HG03442 (cell line): ENCODE measurements at regions not wholly inside any gene's neighbourhood (a gene's known extent, or its start where the extent isn't known, plus 50 kb on each side); places are given as distances from the start of the nearest gene placed in this dataset.
"Not testable (repeated sequence)": the region's sequence is repeated elsewhere in the genome, so short reads cannot be mapped to it uniquely, and the experiment has no call there.

ENCODE experiments used
- ATAC-seq: cut with Tn5 transposase; IDR thresholded peaks from one replicate; pipeline ENCODE4 v1.9.1; 2021; ENCODE audit warnings: mild to moderate bottlenecking, moderate library complexity; ENCODE audit not compliant: unreplicated experiment

DNA sequence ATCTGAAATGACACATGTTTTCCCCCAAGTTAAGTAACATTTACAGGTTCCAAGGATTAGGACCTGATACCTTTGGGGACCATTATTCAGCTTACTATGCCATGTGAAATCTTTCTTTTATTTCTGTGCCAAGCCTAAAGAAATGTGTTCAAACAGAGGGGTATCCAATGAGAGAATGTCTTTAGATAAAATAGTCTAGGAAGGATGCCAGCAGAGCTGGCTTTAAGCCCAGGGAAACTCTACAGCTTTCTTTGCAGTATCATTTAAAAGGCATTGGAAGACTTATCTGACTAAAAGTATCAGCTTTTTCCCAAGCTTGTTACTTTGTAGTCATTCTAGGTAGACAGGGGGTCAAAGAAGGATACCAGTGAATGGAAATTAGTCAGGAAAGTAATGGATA is 860.4 kb downstream of the PLA2G4A start:
- no peak for ATAC-seq

DNA sequence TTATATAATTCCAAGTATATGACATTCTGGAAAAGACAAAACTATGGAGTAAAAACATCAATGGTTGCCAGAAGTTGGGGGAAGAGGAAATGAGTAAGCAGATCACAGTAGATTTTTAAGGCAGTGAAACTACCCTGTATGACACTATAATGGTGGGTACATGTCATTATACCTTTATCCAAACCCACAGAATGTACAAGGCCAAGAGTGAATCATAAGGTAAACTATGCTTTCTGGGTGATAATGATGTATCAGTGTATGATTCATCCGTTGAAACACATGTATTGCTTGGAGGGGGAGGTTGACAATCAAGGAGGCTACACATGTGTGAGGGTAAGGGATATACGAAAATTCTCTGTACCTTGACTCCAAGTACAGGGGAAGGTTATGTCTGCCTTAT is 862.7 kb downstream of the PLA2G4A start:
- no peak for ATAC-seq

DNA sequence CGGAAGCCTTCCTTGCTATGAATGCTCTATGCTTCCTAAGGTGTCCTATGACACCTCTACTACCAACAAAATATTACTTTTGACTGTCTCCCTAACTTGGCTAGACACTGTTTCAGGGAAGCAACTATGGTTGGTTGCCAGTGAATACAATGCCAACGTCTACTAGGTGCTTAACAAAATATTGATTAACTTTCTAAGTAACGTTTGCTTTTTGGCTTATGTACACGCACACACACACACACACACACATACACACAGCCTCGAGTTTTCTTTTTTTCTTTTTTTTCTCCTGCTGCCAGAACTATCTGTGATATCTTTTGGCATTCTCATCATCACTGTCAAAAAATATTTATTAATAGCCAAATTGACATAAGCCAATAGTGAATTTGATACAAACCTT is 864.0 kb downstream of the PLA2G4A start:
- ATAC-seq, result no peak

DNA sequence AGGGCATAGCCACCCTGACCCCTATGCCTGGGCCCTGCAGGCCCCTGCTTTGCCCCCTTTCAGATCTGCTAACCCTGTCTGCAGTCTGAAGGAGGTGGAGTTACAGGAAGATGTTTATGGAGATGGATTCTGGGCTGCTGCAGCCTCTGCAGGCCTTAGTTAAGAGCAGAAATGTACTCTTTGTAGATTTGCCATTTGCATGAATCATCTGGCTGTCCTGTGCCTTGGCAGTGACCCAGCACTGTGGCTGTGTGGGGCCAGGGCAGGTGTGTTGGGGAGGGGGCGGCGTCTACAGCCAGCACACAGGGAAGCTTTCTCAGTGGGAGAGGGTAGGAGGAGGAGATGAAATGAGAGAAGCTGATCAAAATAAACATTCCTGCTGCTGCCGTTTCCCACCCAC is 867.3 kb downstream of the PLA2G4A start:
- no peak for ATAC-seq

DNA sequence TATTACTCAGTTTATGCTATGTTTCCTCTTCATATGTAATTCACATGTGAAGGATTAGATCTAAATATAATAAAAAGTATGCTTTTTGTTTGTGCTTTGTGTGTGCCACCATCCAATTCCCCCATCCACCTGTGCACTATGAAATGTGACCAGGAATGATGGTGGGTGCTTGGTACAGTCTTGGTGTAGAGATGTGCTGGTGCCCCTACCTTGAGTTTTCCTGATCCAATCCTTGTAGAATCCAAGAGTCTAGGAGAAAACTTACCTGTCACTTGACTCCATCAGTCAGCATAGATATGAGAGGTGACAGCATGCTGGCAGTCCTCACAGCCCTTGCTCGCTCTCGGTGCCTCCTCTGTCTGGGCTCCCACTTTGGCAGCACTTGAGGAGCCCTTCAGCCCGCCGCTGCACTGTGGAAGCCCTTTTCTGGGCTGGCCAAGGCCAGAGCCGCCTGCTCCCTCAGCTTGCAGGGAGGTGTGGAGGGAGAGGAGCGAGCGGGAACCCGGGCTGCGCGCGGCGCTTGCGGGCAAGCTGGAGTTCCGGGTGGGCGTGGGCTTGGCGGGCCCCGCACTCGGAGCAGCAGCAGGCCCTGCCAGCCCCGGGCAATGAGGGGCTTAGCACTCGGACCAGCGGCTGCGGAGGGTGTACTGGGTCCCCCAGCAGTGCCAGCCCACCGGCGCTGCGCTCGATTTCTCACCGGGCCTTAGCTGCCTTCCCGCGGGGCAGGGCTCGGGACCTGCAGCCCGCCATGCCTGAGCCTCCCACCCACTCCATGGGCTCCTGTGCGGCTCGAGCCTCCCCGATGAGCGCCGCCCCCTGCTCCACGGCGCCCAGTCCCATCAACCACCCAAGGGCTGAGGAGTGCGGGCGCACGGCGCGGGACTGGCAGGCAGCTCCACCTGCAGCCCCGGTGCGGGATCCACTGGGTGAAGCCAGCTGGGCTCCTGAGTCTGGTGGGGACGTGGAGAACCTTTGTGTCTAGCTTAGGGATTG is 874.7 kb downstream of the PLA2G4A start:
- not testable (repeated sequence) for ATAC-seq

DNA sequence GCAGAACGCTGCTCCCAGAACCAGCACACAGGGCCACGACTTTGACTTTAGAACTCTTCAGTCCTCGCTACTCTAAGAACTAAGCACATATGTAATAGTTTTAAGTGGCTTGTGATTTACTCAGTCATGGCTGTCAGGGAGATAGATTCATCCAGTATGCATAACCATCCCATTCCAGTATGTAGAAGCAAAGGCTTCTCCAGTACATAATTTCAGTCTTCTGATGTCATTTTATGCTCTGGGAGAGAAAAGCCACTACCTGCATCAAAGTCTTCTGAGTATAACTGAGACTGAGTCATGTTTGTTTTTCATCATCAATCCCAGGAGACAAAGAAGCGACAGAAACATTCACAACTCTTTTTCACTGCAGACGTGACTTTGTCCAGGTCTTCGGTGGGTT is 885.7 kb downstream of the PLA2G4A start:
- ATAC-seq, result no peak

DNA sequence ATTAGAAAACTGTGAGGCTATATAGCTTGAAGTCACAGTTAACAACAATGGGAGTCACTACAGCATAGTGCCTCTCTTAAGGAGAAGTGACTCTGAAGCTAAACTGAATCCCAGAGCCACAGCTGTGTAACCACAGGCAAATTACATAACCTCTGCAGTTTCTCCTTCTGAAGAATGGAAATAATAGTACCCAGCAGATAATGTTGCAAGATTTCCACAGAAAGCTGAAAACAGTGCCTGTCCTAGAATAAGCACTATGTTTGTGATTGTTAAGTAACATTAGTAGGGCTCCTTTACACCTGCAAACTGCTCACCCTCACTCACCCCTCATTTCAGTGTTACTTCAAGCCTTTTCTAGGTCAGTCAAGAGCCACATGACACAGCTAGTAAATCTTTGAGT is 886.7 kb downstream of the PLA2G4A start:
- no peak for ATAC-seq

DNA sequence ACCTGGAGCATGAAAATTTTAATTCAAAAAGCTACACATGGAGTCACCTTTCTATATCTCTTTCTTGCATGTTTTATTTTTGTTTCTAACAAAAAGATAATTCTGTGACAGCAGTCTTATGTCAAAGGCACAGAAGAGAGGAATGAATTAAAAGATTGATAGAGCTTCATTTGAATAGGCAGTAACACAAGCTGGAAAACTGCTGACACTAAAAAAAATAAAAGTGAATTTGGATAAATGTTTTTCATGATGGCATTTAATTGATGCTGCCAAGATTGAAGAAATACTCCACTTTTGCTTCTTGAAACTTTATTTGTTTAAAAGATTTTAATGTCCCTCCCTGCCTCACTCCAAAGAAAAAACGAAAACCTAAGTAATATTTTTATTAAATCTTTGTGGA is 887.4 kb downstream of the PLA2G4A start:
- no peak for ATAC-seq

DNA sequence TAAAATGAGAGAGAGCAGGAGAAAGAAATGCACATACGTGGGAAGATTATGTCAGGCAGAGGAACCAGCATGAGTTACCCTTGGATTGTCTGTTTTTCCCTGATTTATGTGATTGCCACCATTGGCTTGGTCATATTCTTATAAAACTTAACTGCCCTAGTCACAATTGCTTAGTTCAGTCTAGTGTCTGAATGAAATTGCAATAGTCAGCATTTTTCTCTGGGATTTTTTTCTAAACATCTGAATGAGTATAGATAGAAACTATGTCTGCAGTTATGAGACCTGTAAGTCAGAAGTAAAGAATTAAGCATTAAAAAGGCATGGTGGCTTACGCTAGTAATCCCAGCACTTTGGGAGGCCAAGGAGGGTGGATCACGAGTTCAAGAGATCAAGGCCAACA is 889.8 kb downstream of the PLA2G4A start:
- ATAC-seq, result no peak

DNA sequence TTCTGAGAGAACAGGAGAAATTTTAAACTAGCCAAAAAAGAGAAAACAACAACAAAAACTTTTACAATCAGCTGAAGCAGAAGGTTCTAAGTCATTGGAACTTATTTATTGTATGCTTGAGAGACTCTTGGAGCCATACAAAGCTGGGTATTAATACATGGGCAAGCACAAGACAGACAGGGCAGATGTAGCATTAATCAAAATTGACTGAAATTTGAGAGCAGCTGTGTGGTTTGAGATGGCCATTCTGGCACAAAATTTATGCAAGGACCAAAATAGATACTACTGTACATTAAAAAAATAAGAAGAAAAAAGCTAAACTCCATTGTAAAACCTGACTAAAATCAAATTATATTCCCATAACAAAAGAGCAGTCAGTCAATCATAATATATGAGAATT is 892.5 kb downstream of the PLA2G4A start:
- no peak for ATAC-seq

DNA sequence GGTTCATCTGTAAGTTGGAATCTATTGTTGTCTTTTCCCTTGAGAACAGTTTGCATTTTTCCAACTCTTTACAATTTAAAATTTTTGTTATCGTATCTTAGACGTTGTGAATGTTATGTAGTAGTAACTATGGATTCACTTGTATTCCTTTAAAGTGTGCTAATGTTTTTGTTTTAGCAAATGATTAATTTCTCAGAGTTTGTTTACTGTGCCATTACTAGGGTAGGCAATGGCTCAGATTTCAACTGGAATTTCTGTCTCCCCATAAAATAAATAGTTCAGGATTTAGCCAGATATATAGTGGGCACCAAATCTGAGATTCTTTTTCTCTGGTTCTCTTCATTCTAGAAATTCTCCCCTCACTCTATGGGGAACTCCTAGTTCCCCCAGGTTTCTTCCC is 896.5 kb downstream of the PLA2G4A start:
- ATAC-seq, result no peak

DNA sequence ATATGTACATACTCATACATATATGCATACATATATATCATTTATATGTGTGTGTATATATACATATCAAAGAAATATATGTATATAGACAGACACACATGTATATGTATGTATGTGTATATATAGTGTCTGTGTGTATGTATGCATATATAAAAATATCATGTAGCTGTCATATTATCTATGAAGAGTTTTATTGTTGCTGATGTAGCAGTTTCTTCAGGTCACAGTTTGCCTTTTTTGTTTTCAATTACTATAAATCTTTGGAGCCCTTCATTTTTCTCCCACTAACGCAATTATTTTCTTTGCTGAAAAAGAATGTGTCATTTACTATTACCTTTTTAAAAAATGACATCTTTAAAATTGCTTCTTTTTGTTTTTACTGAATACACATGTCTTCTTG is 904.5 kb downstream of the PLA2G4A start:
- ATAC-seq, result no peak

DNA sequence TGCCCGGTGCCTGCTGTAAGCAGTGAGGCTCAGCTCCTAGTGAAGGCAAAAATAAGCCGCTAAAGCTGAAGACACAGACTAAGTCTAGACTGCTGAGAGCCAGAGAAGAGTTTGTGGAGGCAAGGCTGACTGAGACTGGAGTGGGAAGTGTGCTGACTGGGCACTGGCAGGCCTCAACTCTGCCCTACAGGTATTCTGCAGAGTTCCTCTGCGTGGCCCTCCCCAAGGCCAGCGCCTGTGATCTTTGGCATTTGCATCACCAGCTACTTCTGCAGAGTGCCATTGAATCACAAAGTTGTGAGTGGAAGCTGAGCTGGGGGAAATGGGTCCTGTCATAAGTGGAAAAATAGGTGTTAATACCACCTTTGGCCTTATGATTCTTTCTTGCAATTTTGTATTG is 905.7 kb downstream of the PLA2G4A start:
- ATAC-seq, result no peak

DNA sequence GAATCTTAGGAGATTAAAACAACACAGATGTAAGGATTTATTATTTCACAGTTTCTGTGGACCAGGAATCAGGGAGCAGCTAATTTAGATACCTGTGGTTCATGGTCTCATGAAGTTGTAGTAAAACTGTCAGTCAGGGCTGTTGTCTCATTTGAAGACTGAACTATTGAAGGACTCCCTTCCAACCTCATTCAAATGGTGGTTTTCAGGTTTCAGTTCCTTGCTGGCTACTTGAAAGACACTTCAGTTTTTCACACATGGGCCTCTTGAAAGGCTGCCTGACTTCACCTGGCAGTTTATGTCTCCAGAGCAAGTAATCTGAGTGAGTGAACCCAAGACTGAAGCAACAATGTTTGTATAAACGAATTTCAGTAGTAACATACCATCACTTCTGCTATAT is 915.9 kb downstream of the PLA2G4A start:
- ATAC-seq, result peak; percentile 98

DNA sequence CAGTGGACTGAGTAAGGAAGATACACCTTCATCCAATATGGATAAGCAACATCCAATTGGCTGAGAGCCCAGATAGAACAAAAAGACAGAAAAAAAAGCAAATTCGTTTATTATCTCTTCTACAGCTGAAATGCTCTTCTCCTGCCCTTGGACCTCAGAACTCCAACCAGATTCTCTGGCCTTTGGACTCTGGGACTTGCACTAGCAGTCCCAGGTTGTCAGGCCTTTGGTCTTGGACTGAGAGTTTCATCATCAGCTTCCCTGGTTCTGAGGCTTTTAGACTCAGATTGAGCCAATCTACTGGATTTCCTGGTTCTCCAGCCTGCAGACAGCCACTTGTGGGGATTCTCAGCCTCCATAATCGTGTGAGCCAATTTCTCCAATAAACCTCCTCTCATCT is 926.8 kb downstream of the PLA2G4A start:
- ATAC-seq, result no peak

DNA sequence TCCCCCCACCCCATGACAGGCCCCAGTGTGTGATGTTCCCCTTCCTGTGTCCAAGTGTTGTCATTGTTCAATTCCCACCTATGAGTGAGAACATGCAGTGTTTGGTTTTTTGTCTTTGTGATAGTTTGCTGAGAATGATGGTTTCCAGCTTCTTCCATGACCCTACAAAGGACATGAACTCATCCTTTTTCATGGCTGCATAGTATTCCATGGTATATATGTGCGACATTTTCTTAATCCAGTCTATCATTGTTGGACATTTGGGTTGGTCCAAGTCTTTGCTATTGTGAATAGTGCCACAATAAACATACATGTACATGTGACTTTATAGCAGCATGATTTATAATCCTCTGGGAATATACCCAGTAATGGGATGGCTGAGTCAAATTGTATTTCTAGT is 927.9 kb downstream of the PLA2G4A start:
- not testable (repeated sequence) for ATAC-seq

DNA sequence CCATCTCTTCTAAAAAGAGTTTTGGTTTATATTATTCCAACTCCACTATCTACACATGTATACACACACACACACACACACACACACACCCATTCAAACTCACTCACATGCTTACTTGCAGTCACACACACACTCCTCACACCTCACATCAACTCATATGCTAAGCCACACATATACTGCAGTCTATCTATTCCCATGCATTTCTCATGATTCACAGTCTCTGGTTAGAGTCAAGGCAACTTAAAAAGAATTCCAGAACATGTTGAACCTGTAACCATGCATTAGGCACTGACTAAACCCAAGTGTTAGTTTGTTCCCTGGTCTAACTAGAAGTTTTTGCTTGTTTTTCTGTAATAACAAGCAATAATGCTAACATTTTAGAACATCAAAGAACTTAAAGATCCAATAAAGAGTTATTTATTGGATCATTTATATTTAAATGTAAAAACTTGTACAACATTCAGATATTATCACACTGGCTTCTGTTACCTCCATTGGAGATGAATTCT is 931.1 kb downstream of the PLA2G4A start:
- no peak for ATAC-seq

DNA sequence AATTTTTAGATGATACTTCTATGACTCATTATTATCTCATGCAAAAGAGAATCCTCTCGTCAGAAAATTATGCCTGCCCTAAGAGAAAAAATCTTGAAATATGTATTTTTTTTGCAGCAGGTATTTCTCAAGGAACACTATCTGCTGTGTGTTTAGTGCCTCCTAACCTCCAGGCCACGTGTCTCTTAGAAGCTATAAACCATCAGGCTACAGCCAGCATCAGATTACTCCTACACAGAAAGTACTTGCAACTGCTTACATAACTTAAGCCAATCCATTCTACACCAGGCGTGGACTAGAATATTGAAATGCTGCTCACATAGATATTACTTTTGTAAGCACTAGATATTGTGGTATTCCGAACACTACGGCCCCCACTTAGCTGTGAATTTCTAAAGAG is 933.4 kb downstream of the PLA2G4A start:
- ATAC-seq, result no peak

DNA sequence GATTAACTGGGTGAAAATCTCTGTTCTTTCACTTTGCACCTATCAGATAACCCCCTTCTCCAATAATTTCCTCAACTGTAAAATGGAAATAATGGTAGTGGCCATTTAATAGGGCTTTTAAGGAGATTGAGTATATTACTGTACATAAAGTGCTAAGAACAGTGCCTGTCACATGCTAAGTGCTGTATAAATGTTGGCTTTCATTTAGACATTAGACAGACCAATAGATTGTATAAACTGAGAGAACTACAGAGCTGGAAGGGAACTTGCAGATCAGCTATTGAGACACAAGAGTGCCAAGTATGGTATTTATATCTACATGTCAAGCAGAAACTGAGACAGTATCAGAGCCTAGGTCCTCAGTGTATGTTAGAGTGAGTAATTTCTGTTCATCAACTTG is 934.7 kb downstream of the PLA2G4A start:
- ATAC-seq, result no peak

DNA sequence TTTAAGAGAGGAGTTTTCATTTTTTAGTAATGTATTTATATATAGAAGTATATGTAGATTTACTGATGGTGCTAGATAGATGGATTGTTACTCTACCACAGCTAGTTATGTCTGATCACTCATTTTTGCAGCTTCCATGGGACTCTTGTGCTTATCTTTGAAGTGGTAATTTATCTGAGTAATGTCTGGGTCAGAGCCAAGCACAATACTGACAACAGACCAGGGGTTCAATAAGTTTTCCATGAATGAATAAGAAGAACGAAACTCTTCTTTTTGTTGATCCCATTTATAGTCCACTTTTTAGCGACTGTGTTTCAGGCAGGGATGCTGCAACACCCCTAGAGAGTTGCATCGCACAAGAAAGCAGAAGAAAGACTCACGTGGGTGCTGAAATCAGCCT is 935.2 kb downstream of the PLA2G4A start:
- no peak for ATAC-seq

DNA sequence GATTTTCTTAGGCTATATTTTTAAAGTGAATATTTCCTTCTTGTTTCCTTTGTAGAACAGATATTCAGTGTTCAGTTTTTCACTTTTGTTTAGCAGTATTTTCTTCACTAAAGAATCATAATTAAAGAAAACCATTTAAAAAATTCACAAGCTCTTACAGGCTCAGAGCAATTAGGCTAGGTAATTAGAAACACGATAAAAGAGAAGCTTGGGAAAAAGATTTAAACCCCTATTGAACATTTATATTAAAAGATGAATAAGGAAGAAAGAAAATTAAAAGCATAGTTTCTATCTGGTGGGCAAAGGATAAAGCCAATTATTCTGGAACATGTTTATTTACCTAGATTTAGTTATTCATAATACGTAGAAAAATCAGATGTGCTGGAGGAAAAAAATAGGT is 942.6 kb downstream of the PLA2G4A start:
- no peak for ATAC-seq

DNA sequence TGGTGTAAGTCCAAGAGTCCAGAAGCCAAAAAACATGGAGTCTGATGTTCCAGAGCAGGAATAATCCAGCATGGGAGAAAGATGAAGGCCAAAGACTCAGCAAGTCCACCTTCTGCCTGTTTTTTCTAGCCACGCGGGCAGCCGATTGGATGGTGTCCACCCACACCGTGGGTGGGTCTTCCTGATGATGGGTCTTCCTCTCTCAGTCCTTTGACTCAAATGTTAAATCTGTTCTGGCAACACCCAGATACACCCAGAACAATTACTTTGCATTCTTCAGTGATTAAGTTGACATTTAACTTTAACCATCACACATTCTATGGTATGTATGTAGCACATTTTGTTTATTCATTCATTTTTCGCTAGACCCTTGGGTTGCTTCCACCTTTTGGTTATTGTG is 944.4 kb downstream of the PLA2G4A start:
- no peak for ATAC-seq

DNA sequence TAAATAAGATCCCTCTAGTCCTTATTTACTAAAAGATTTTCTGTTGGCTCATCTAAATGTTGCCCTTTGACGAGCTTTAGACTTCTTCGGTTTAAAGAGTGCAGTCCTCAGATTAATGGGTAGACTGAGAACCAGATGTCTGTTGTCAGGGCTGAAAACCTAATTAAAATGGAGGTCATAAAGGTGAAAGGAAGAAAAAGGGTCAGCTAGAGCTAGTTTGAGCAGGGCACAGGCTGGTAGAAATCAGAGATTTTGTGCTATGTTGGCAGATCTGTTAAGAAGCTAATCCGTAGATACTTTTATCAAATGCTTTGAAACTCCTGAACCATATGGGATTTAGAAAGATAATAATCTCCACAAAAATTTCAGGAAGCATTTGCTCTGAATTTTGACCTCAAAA is 959.0 kb downstream of the PLA2G4A start:
- ATAC-seq, result no peak
